ENCODE measurements at regions not wholly inside any gene's neighbourhood (a gene's known extent, or its start where the extent isn't known, plus 50 kb on each side); places are given as distances from the start of the nearest gene placed in this dataset.

DNA sequence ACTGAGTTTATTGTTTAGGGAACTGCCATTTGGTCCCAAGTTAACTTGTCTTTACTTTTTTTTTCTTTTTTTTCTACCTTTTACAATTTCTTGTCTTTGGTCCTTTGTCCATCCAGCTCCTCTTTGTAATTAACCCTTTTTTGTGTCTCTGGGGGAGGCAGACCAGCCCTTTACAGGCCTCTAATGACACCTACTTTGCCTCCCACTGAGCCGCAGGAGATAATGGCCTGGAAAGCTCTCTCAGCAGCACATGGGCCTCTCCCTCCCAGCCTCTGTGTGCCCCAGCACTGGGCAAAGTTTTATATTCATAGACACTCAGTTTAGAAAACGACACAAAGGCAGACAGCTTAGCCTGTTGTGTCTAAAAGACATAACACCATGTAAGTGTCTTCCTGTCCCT lies 480.4 kb downstream of the SOX6 start:
- no peak for DNase-seq (ENCODE audit: low read depth in 2 of 2)

DNA sequence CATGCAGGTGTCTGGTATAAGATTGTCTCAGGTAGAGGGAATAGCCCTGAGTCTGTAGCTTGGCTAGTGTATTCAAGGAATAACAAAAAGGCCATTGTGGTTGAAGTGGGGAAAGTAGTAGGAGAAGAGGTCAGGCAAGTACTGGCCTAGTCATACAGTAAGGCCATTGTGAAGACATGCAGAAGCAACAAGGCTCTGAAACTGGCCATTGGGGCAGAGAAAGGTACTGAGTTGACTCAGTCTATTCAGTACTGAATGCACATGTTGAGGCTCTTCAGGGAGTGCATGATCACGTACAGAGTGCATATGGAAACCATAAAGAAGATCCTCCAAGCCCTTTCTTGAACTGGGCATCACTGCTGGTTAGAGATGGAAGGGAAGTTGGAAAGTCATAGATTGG lies 477.6 kb downstream of the SOX6 start:
- DNase-seq (ENCODE audit: low read depth in 2 of 2), result no peak

DNA sequence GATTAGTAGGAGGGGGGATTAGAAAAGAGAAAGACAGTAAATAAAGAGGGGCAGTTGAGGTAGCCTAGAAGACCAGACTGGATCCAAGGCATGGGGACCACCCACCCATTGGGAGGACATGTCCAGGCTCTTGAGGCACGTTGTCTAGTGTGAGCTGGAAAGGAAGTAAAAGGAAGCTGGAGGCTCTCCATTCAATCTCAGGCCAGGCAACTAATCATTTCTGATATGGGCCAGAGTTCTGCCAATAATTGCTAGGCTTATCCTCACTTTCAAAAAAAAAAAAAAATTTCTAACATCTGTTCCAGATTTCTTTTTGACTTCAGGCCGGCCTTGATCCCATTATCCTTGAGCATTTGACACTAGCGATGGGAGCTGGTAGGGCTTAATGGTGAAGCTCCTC lies 476.1 kb downstream of the SOX6 start:
- DNase-seq (ENCODE audit: low read depth in 2 of 2), result no peak

DNA sequence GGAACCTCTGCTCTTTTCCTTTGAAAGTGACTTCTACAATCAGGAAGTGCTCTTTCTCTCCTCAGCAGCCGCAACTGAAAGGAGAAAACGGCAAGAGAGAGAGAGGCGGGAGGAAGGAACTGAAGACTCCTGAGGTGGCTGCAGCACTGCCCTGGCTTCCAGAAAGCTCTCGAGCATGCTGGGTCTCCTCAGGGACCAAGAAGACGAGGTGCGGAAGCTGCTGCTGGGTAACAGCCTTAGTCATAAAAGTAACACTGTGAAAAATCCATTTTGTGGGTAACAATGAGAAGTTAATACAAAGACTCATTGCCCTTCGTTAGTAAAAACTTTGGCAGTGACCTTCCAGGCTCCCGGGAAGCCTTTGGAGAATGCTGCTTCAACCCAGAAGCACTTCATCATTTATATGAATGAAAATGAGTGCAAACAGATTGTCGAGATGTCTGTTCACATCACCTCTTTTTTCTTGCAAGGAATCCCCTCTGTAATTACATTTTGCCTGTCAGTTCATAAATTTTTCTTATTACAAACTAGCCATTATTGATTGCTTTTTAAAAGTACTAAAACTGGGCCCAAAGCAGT lies 473.4 kb downstream of the SOX6 start:
- DNase-seq (ENCODE audit: low read depth in 2 of 2), result no peak

DNA sequence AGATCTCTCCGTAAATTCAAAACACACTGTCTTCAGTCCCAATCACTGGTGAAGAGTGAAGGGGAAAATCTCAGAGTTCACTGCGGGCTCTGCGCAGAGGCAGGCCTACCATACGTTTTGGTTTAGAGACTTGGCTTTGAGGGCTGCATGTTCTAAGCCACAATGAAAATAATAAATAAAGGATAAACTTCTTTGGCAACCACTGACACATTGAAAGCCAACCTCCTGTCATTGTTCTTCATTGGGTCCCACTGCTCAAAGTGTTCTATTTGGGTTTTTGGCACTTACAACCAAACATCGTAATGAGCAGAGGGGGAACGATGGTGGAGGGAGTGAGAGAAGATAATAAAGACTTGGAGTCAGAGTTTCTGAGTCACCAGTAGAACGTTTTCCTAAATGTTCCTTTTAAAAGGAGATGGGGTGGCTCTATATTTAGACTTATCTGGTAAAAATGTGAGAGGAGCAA lies 472.9 kb downstream of the SOX6 start:
- no peak for DNase-seq (ENCODE audit: low read depth in 2 of 2)

DNA sequence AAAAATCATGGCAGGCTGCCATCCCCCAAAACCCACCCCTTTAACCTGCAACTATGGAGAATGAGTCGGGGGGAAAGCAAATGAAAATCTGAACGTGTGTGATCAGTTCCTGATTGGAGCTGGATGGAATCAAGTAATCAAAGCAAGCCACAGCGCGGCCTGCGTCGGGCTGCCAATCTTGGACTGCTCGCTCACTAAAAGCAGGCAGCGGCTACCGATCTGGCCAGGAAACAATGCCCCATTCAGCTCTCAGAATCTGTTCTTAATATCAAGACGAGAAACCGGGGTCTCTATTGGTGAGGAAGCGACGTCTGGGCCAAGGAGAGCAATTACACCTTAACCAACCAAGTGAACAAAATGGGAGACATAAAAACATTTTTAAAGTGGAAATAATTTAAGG lies 472.2 kb downstream of the SOX6 start:
- DNase-seq (ENCODE audit: low read depth in 2 of 2), result no peak

DNA sequence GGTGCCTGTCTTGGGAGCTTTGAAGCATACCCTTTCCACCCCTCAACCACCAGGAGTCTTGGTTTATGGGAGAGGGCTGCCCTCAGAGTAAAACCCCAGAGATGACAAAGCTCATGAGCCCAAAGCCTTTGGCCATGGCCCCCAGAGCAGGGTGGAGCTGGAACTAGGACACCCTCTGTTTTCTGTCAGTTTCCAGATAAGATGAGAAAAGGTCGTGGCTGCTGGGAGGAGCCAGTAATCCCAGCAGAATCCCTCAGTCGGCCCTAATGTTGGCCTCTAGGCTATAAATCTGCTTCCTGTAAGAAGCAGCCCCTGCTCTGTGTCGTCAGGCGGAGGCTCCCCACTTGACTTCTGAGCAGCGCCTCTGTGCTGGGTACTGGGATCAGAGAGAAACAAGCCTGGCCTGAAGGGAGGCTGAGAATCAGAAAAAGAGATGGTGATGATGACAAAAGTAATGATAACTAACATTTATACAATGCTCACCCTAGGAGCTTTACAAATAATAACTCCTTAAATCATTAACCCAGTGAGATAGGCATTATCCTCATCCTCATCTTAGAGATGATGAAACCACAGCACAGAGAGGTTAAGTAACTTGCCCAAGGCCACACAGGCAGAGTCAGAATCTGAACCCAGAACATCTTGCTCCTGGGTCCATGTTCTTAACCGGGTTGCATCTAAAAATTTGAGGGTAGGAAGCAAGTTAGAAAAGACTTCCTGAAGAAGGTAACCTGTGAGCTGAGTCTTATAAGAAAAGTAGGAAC lies 471.4 kb downstream of the SOX6 start:
- DNase-seq (ENCODE audit: low read depth in 2 of 2), result no peak

DNA sequence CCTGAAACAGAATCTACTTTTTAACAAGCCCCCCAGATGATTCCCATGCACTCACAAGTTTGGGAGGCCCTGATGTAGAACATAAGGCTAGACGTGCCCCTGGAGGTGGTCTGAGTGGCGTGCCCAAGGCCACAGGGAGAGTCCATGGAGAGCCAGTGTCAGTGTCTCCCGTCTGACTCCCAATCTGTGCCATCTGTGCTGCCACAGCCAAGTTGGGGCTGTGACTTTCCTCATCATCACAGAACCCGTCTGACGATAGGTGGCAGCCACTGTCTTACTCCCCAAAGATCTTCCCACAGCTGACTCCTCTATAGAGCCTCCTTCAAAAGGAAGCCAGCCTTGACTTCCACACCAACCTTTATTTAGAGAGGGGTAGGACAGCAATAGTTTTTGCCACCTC lies 470.5 kb downstream of the SOX6 start:
- no peak for DNase-seq (ENCODE audit: low read depth in 2 of 2)

DNA sequence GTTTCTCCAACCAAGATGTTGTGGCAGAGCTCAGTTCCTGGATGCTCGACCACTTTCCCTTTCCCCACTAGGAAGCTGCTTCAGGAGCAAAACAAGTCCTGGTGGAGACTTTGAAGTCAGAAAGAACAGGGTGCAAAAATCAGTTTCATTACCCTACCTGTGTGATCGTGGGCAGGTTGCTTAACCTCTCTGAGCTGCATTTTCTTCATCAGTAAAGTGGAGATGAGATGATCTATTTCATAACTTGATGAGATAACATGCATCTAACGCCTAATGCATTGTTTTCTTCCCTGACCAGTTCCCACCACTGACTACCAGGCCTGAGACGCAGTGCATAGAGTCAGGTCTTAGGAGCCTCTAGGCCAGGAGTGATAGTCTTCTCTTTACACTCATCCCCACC lies 470.0 kb downstream of the SOX6 start:
- DNase-seq (ENCODE audit: low read depth in 2 of 2), result no peak

DNA sequence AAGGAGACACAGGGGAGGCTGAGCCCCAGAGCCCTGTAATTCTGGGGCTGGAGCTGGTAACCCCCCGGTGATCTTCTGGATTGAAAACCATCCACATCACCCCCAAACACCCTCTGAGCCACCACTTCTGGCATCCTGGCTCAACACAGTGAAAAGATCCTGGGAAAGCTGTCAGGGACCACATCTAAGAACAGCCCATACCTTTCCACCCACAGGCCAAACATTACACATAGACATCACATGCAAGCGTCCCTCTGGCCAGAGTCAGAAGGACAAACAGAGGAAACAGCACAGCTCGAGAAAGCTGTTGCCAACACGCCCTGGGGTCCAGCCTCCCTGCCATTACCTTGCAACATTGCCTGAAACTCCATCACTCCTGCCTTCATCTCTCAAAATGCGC lies 469.5 kb downstream of the SOX6 start:
- DNase-seq (ENCODE audit: low read depth in 2 of 2), result no peak

DNA sequence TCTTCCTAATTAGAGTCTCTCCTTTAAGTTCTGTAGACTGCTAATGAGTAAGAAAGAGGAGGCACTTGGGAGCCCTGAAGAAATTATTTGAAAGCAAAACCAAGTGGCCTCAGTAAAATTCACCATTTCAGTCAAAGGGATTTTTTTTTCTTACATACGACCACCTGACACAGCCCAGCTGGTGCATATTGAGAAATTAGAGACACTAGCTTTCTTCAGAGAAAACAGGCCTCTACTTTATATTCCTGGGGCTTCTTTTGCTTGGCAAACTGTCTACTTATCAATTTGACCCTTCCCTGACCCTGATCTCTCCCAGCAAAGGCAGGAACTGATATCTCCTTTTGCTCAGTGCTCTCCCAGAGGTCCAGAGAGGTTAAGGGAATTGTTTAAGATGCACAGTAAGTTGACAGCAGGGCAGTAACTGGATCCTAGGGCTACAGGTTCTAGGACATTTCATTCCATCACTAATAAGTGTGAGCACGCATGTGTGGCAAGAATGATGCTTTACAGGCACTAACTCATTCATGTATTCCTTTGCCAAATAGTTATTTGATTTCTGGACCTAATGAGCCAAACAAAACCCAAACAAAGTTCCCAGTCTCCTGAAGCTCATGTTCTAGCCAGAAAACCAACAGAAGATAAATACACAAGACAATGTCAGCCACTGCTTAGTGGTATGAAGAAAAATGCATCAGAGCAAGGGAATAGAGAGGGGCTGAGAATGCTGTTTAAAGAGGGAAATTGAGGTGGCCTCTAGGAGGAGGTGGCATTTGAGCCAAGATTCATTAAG lies 467.6 kb downstream of the SOX6 start:
- no peak for DNase-seq (ENCODE audit: low read depth in 2 of 2)

DNA sequence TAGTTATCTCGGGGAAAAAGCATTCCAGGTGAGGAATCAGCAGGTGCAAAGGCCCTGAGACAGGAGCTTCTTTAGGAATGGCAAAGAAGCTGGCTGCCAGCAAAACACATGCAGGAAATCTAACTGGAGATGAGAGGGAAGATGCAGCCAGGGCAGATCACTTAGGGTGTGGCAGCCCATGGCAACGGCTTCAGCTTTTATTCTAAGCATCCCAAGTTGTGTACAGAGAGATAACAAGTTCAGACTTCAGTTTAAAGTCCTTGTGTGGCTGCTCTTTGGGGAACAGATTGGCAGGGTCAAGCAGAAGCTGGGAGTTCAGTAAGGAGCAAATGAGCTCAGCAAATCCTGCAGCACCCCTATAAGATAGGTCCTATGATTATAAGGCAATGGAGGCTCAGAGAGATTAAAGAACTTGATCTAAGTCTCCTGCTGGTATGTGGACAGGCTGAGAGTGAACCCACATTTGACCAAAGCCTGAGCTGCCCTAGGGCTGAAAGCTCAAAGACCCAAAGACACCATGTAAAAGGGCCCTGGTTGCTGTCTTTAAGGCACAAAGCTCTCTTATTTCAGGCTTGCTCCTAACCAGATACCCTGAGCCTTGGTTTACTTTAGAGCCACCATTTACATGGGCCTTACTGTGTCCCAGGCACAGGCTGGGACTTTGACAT lies 466.8 kb downstream of the SOX6 start:
- DNase-seq (ENCODE audit: low read depth in 2 of 2), result no peak

DNA sequence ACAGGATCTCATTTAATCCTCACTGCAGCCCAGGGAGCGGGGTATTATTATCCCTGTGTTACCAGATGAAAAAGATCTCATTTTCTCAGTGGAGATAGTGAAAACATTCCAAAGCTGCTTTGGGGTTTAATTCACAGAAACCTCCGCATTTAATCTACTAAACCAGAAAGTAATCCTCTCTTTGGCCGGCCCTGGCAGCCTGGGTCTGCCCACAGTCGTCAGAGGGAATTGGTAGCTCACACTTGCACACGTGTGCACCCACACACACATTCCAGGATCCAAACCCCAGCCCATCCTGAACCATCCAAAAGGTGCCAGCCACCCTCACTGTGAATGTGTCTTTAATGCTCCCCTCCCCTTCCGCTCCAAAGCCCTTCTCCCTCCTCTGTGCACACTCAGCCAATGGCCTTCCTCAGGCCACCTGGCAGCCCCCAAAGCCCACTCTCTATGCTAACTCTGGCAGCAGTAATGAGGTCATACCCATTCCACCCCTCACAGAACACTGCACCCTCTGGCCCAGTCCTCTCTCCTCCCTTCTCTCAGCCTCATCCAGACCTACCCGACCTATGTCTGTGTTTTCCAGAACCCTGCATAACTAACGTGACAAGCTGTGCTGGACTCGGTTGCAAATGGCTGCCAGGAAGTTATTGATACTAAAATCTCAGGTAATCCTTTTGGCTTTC lies 466.2 kb downstream of the SOX6 start:
- DNase-seq (ENCODE audit: low read depth in 2 of 2), result no peak

DNA sequence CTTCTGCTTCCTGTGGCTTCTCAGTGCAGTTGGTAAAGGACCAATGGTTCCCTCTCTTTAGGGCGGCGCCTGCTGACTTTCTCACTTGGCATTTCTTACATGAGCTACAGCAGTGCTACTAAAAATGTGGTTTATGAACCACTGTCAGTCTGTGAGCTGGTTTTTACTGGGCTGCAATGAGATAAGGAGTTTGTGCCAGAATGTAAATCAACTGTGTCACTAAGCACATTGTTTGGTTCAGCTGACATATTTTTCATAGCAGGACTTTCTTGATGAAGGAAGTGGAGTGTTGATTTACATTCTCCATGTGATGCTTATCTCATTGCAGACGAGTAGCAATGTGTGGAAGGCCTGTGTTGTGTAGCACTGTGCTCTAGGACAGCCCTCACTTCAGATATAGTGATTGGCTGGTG lies 463.3 kb downstream of the SOX6 start:
- DNase-seq (ENCODE audit: low read depth in 2 of 2), result no peak

DNA sequence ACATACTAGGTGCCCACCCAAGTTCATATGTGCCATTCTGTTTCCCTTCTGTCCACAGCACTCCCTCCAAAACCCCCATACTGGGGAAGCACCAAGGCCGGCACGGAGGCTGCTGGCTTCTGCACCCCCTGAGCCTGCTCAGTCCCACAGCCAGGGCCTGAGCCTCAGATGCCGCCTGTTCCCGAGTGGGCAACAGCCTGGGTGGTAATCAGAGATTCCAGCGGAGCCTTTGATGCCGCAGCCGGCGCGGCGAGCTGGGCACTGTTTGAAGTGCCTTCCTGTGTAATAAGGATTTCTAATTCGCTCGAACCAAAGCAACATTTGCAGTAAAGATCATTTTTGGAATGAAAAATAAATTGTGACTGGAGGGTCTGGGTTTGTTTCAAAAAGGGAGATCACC lies 460.3 kb downstream of the SOX6 start:
- DNase-seq (ENCODE audit: low read depth in 2 of 2), result no peak

DNA sequence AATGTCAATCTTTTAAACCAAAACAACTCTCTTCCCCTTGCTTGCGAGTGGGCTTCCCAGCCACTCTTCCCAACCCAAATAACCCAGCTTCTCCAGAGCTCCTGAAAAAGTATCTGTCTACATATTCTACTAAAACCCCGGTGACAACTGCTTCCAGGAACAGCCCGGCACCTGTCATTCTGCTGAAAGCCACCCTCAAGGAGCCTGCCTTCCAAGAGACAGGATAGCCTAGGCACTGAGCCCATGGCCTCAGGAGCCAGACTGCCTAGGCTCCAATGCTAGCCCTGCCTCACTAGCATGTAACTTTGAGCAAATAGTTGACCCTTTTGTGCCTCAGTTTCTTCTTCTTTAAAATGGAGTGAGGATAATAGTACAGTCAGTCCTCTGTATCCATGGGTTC lies 459.8 kb downstream of the SOX6 start:
- no peak for DNase-seq (ENCODE audit: low read depth in 2 of 2)

DNA sequence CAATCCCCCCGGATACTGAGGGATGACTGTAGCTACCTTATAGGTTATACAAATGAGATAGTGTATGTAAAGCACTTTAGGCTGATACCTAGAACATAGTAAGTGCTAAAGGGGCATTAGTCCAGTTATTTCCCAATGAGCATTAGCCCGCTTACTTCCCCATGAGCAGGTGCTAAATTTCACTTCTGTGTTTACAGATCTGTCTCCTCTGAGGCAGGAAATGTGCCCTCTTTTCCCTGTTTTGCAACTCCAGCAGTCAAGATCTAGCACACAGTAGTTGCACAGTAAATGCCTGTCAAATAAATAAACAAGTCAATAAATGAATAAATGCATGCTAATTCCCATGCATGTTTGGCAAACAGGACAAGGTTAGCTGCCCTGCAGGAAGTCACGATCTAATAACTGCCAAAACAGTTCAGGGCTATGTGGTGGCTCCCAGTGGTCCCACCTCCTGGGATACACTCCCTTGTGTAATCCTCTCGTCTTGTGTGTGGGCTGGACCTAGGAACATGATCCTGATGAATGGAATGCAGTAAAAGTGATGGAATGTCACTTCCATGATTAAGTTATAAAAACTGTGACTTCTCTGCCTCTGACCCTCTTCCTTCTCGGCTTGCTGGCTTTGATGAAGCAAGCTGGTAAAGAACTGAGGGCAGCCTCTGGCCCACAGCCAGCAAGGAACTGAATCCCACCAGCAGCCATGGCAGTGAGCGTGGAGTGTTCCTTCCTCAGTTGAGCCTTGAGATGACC lies 459.0 kb downstream of the SOX6 start:
- DNase-seq (ENCODE audit: low read depth in 2 of 2), result no peak

DNA sequence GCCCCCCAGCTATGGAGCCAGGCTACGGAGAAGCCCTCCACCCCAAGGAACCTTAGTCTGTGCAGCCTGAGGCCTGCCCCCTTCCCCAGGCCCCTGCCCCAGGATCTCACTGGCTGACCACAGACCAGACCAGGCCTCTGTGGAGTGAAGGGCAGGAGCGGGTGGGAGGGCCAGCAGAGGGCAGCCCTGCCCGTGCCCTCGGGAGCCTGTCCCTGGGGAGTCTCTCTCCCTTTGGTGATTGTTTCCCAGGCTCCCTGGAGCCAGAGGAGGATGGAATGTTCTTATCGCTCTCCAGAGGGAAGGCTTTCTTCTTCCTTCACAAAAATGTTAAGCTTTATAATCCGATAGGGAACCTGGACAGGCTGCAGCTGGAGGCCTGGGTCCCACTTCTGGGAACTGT lies 455.3 kb downstream of the SOX6 start:
- DNase-seq (ENCODE audit: low read depth in 2 of 2), result no peak

DNA sequence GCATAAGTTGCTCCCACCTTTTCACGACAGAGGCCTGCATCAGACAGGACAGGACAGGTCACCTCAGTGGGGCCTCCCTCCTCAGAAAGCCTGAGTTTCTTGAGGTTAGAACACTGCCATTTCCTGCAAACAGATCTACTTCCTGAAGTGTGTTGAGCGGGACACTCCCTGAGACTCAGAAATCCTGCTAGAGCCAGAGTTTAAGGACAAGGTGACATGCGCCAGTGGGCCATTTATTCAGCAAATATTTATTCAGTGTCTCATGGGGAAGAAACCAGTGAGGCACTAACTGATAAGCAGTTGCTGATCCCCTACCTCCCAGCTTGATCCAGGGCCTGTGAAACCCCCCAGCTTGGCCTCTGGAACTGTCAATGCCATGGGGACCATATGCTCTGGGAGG lies 454.6 kb downstream of the SOX6 start:
- DNase-seq (ENCODE audit: low read depth in 2 of 2), result no peak

DNA sequence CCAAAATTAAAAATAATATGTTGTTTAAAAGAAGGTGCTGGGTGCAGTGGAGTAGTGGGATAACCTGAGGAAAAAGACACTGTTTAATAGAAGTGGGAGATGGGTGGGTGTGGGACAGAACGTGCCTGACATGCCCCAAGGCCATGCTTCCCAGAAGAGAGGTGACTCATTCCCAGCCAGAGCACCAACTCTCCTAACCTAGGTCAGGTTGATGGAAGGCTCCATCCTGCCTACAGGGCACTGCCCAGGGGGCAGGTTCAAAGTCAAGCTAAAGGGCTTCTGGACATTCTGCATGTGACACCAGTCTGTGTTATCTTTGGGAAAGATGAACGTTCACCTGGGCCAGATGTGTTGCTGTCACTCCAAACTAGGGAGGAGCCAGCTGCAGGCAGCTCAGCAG lies 453.1 kb downstream of the SOX6 start:
- DNase-seq (ENCODE audit: low read depth in 2 of 2), result no peak
